ENCODE measurements at regions not wholly inside any gene's neighbourhood (a gene's known extent, or its start where the extent isn't known, plus 50 kb on each side); places are given as distances from the start of the nearest gene placed in this dataset.

GRCh38 chr1:229888157-229888556 is 178.9 kb upstream of the GALNT2 start:
- ChIA-PET CTCF (no interaction called here), POLR2A (no interaction called here)
- Histone ChIP-seq H3K27ac (ENCODE audit: extremely low read depth, low read depth, low read length) (no peak overlapping the region), H3K4me1 (ENCODE audit: control insufficient read depth, insufficient read depth, low read length) (no peaks in the 10 kb centered on the region), H3K4me3 (ENCODE audit: low read depth, low read length) (no peak overlapping the region), H3K36me3 (ENCODE audit: control insufficient read depth in 2 of 2, insufficient read depth in 1 of 2, low read length in 2 of 2) (no peaks in the 10 kb centered on the region), H3K9me3 (ENCODE audit: control insufficient read depth, insufficient read depth, low read depth, low read length) (no peaks in the 10 kb centered on the region)
- TF ChIP-seq ZNF266 (tag by site-specific recombination; IDR thresholded peaks at IDR 0.05; ENCODE audit: low read depth) (no peak), KLF9 (tag by site-specific recombination; IDR thresholded peaks at IDR 0.05; ENCODE audit: low read depth) (no peak), ZNF121 (tag by site-specific recombination; IDR thresholded peaks at IDR 0.05) (no peak), ZNF664 (tag by site-specific recombination; IDR thresholded peaks at IDR 0.05) (no peak), REPIN1 (tag by site-specific recombination; IDR thresholded peaks at IDR 0.05; ENCODE audit: low read depth) (no peak), TSHZ1 (tag by site-specific recombination; IDR thresholded peaks at IDR 0.05; ENCODE audit: borderline replicate concordance) (no peak), KLF17 (tag by site-specific recombination; IDR thresholded peaks at IDR 0.05) (no peak), YY1 (tag by site-specific recombination; IDR thresholded peaks at IDR 0.05) (no peak), SALL2 (tag by site-specific recombination; IDR thresholded peaks at IDR 0.05; ENCODE audit: borderline replicate concordance) (no peak), PBX3 (CRISPR knock-in tag; IDR thresholded peaks at IDR 0.05) (no peak), BCL11B (tag by site-specific recombination; IDR thresholded peaks at IDR 0.05; ENCODE audit: low read depth) (no peak), ZNF626 (tag by site-specific recombination; IDR thresholded peaks at IDR 0.05) (no peak), CTCF (tag by site-specific recombination; IDR thresholded peaks at IDR 0.05) (no peak)

- H3K36me3 ChIP-seq (ENCODE audit: control insufficient read depth in 2 of 2, insufficient read depth in 1 of 2, low read length in 2 of 2): no peaks in the 10 kb centered on the region
- peaks cover 2% of the 10 kb centered on the region for H3K4me1 ChIP-seq (ENCODE audit: control insufficient read depth, insufficient read depth, low read length)
- ChIA-PET POLR2A (no interaction called here), CTCF (no interaction called here)
- H3K4me3 ChIP-seq (ENCODE audit: low read depth, low read length): no peak overlapping the region
- H3K27ac ChIP-seq (ENCODE audit: extremely low read depth, low read depth, low read length): no peak overlapping the region
- no peaks in the 10 kb centered on the region for H3K9me3 ChIP-seq (ENCODE audit: control insufficient read depth, insufficient read depth, low read depth, low read length)
- TF ChIP-seq SCRT1 (tag by site-specific recombination; IDR thresholded peaks at IDR 0.05; ENCODE audit: borderline replicate concordance): no peak
- no peak for TF ChIP-seq GLIS2 (tag by site-specific recombination; IDR thresholded peaks at IDR 0.05)
- no peak for TF ChIP-seq ZNF266 (tag by site-specific recombination; IDR thresholded peaks at IDR 0.05; ENCODE audit: low read depth)
- TF ChIP-seq ZNF521 (tag by site-specific recombination; IDR thresholded peaks at IDR 0.05): no peak
- TF ChIP-seq ZNF837 (tag by site-specific recombination; IDR thresholded peaks at IDR 0.05): no peak
- no peak for TF ChIP-seq PRDM4 (tag by site-specific recombination; IDR thresholded peaks at IDR 0.05)
Measured at GRCh38 chr1:229888561-229889001, 178.5 kb upstream of the GALNT2 start.

Measured in HEK293 (cell line).